Endometrial microvascular endothelial cells (primary cell): ENCODE measurements at regions not wholly inside any gene's neighbourhood (a gene's known extent, or its start where the extent isn't known, plus 50 kb on each side); places are given as distances from the start of the nearest gene placed in this dataset.
"Not testable (repeated sequence)": the region's sequence is repeated elsewhere in the genome, so short reads cannot be mapped to it uniquely, and the experiment has no call there.

ENCODE experiments used
- in situ Hi-C: cut with HindIII; loops from 2 replicates; pipeline ENCODE4 v1.10.0; 2017; ENCODE audit warnings: low sequenced_read_pairs, low pct_unique_long_range_greater_than_20kb; ENCODE audit errors: inconsistent ontology term

- in situ Hi-C loops = no loop called here
These were observed 221.8 kb downstream of the KIT start for GRCh38 chr4:54879576-54879975.

GRCh38 chr4:54877006-54877405 is 219.2 kb downstream of the KIT start:
- in situ Hi-C loops = no loop called here

DNA sequence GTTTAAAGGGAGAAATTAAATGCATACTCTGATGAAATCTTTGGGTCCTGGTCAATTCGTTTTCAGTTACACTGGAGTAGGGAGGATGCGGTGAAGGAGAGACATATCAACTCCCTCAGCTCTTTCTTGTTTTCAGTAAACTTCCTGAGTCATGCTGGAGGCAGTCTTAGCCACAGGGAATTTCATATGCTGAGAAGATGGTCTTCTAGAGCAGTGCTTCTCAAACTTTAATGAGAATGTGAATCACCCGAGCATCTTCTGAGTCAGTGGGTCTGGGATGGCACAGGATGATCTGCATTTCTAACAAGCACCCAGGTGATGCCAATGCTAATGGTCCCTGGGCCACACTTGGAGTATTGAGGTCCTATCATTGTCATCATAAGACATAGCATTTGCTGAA is 214.5 kb downstream of the KIT start:
- in situ Hi-C loops = no loop called here

GRCh38 chr4:54863571-54864255 is 206.0 kb downstream of the KIT start:
- in situ Hi-C loops = no loop called here

DNA sequence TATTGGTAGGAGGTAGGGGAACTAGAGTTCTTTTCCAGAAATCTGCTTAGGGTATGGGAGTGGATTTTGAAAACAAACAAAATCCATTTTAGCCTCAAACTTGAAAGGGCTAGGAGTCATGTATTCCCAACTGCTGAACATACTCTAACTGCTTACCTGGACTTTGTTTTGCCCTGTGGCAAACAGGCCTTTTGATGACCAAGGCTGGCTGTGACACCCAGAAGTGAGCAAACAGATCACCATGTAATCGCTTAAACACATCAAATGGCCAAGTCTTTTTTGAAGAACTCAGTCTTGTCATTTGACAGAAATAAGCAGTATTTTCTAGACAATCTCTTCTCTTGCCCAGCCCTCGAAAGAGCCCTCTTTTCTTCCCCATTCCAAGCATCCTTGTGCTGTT is 203.4 kb downstream of the KIT start:
- in situ Hi-C loops = no loop called here

- in situ Hi-C loops = no loop called here
These were observed 197.6 kb downstream of the KIT start for GRCh38 chr4:54855191-54855854.

GRCh38 chr4:54852602-54853001 is 194.8 kb downstream of the KIT start:
- in situ Hi-C loops = no loop called here

- in situ Hi-C loops = no loop called here
These were observed 194.3 kb downstream of the KIT start for GRCh38 chr4:54852054-54852453.

- in situ Hi-C loops = no loop called here
These were observed 187.2 kb downstream of the KIT start for GRCh38 chr4:54844911-54845310.

GRCh38 chr4:54843946-54844345 is 186.2 kb downstream of the KIT start:
- in situ Hi-C loops = no loop called here

GRCh38 chr4:54843106-54843505 is 185.3 kb downstream of the KIT start:
- in situ Hi-C loops = no loop called here

DNA sequence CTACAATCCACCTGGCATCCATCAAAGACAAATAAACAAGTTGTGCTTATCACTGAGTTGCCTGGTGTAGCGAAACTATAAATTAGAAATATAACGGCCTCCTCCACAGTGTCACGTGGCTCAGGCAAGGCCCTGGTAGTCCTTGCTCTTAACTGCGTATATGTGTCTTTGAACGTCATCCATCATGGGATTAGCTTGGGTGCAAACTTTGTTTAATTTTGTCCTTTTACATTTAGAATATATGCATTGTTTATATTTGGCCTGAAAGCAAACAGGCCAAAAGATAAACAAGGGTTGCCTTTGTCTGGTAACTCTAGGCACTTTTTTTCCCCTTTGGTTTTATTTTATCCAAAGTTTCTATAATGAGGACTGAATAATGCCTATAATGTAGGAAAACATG is 184.9 kb downstream of the KIT start:
- in situ Hi-C loops = no loop called here

DNA sequence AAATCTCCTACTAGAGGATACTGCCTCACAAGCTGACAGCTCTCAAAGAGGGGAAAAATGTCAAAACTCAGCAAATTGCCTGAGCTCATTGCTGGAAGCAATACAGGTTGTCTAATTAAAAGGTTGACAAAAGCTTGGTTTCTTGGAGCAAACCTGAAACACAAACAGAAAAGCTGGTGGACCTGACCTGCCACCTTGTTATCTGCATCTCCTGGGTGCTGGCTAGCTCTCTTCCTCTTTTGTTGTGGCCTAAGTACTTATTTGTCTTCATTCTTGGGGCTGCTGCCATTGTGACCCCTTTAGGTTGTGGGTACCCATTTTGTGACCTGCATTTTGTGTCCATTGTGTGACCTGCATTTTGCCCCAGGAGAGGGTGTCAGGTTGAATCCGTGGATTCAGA is 184.5 kb downstream of the KIT start:
- in situ Hi-C loops = no loop called here

DNA sequence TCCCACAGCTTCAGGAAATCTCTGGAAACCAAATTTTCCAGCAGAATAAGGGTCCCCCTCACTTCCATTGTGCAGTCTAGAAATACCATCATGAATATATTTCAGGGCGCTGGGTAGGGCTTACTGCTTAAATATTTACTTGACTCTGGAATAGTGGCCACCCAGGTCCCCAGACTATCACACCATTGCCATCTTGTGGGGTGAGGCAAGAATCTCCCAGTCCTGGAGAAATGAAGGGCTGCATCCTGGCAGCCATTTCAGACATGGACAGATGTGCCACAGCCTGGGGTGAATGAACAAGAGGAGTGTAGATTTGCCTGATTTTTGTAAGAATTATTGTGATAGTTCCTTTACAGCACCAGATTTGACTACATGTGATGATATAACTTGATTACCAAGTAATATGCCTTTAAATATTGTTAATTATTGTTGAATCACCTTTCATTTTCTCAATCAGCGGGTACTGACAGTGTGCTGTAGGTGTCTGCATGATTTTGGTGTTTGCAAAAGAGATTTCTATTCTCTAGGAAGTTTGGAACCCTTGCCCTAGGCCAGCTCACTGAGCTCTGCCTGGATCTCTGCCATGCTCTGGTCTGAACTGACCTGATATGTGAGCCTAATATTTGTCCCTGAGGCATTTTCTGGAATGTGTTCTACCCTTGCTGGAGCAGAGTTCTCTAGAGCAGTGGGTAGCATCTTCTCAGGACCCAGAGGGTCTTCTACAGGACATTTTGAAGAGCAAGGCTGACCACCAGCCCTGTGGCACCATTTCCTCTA is 183.4 kb downstream of the KIT start:
- in situ Hi-C loops = no loop called here

- in situ Hi-C loops = no loop called here
These were observed 182.7 kb downstream of the KIT start for GRCh38 chr4:54840430-54840829.

DNA sequence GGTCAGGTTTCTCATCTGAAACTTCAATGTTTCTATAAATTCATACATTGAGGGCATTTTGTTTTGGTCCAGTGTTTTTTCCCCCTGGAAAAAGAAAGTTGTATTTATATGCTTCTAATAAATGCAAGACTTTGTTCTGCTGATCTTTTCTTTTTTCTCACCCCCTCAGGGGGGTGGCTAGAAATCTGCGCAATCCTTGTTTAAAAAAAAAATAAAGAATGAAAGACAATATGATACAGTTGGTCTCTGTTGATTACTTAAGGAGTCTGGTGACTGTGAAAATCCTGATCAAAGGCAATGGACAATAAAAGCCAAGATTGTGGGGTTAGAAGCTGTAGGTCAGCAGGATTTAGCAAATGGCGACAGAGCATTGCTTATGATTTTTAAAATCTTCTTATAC is 180.5 kb downstream of the KIT start:
- in situ Hi-C loops = no loop called here

DNA sequence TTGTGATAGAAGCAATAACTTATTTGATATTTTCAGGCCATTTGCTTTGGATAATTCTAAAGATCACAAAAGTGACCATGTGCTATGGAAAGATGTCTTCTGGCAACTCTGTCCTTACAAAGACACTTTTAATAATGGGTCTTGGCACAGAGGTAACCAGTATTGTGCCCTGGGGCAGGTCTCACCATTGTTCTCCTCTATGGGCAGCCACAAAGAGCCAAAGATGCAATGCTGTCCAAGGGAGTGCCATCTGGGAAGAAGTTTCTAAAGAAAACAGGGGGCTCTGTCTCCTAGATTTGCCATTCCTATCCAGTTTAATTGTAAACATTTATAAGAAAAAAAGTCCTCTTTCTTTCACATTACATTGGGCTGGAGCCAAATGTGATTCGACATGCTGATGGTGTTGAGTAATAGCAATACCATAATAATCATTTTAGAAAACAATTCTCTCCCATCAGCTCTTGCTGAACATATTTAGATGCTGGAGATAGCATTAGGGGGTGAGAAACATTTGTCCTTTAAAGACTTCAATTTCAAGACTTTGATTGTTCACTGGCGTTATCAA is 179.9 kb downstream of the KIT start:
- in situ Hi-C loops = no loop called here

GRCh38 chr4:54828361-54828760 is 170.6 kb downstream of the KIT start:
- in situ Hi-C loops = not testable (repeated sequence)

- in situ Hi-C loops = no loop called here
These were observed 165.9 kb downstream of the KIT start for GRCh38 chr4:54823616-54824015.

DNA sequence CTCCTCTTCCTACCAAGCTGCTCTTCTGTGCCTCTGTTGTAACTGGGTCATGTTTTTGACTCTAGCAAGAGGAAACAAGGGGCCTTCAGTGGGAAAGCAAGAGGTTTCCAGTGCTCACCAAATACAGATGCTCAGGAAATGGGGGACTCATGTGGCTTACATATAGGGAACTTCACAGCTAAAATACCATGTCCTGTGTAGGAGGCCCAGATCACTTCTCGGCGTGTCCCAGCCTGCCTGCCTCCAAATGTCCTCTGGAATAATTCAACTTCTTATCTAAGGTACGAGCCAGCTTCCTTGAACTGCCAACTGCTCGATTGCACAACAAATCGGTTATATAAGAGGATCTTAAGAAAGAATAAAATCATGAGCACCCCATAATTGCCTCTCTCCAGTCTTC is 161.3 kb downstream of the KIT start:
- in situ Hi-C loops = no loop called here
